ENCODE measurements at regions not wholly inside any gene's neighbourhood (a gene's known extent, or its start where the extent isn't known, plus 50 kb on each side); places are given as distances from the start of the nearest gene placed in this dataset.

- DNase-seq (ENCODE audit: extremely low read depth in 1 of 11, low read depth in 9 of 11, low spot score in 4 of 11), result no peak
These were observed 135.7 kb downstream of the OR13A1 start for GRCh38 chr10:45179691-45180090.

- DNase-seq (ENCODE audit: extremely low read depth in 1 of 11, low read depth in 9 of 11, low spot score in 4 of 11), result no peak
These were observed 134.9 kb downstream of the OR13A1 start for GRCh38 chr10:45180507-45180906.

GRCh38 chr10:45180946-45181875 lies 134.2 kb downstream of the OR13A1 start:
- no peak for DNase-seq (ENCODE audit: extremely low read depth in 1 of 11, low read depth in 9 of 11, low spot score in 4 of 11)

GRCh38 chr10:45183174-45183573 lies 132.2 kb downstream of the OR13A1 start:
- DNase-seq (ENCODE audit: extremely low read depth in 1 of 11, low read depth in 9 of 11, low spot score in 4 of 11), result no peak

GRCh38 chr10:45197816-45198485 lies 117.5 kb downstream of the OR13A1 start:
- DNase-seq (ENCODE audit: extremely low read depth in 1 of 11, low read depth in 9 of 11, low spot score in 4 of 11), result no peak

GRCh38 chr10:45198486-45199204 lies 116.8 kb downstream of the OR13A1 start:
- no peak for DNase-seq (ENCODE audit: extremely low read depth in 1 of 11, low read depth in 9 of 11, low spot score in 4 of 11)

- DNase-seq (ENCODE audit: extremely low read depth in 1 of 11, low read depth in 9 of 11, low spot score in 4 of 11), result no peak
These were observed 116.1 kb downstream of the OR13A1 start for GRCh38 chr10:45199205-45199740.

GRCh38 chr10:45201271-45201670 lies 114.1 kb downstream of the OR13A1 start:
- no peak for DNase-seq (ENCODE audit: extremely low read depth in 1 of 11, low read depth in 9 of 11, low spot score in 4 of 11)

GRCh38 chr10:45202242-45202641 lies 113.2 kb downstream of the OR13A1 start:
- DNase-seq (ENCODE audit: extremely low read depth in 1 of 11, low read depth in 9 of 11, low spot score in 4 of 11), result no peak

- DNase-seq (ENCODE audit: extremely low read depth in 1 of 11, low read depth in 9 of 11, low spot score in 4 of 11), result no peak
These were observed 110.2 kb downstream of the OR13A1 start for GRCh38 chr10:45204954-45205775.

- DNase-seq (ENCODE audit: extremely low read depth in 1 of 11, low read depth in 9 of 11, low spot score in 4 of 11), result no peak
These were observed 105.5 kb downstream of the OR13A1 start for GRCh38 chr10:45209888-45210287.

- no peak for DNase-seq (ENCODE audit: extremely low read depth in 1 of 11, low read depth in 9 of 11, low spot score in 4 of 11)
These were observed 103.8 kb downstream of the OR13A1 start for GRCh38 chr10:45211576-45211975.

- DNase-seq (ENCODE audit: extremely low read depth in 1 of 11, low read depth in 9 of 11, low spot score in 4 of 11), result no peak
These were observed 96.0 kb downstream of the OR13A1 start for GRCh38 chr10:45219416-45219815.

- peak in 2 of 11 donors; percentile 7 to 14 for DNase-seq (ENCODE audit: extremely low read depth in 1 of 11, low read depth in 9 of 11, low spot score in 4 of 11)
These were observed 94.5 kb downstream of the OR13A1 start for GRCh38 chr10:45220931-45221330.

GRCh38 chr10:45224219-45224841 lies 91.1 kb downstream of the OR13A1 start:
- no peak for DNase-seq (ENCODE audit: extremely low read depth in 1 of 11, low read depth in 9 of 11, low spot score in 4 of 11)

GRCh38 chr10:45227042-45227441 lies 88.4 kb downstream of the OR13A1 start:
- no peak for DNase-seq (ENCODE audit: extremely low read depth in 1 of 11, low read depth in 9 of 11, low spot score in 4 of 11)

GRCh38 chr10:45227456-45227855 lies 88.0 kb downstream of the OR13A1 start:
- DNase-seq (ENCODE audit: extremely low read depth in 1 of 11, low read depth in 9 of 11, low spot score in 4 of 11), result no peak

- no peak for DNase-seq (ENCODE audit: extremely low read depth in 1 of 11, low read depth in 9 of 11, low spot score in 4 of 11)
These were observed 85.6 kb downstream of the OR13A1 start for GRCh38 chr10:45229823-45230222.

All from renal cortex interstitium (tissue), 11 donors.